GM03348 (cell line): ENCODE measurements at regions not wholly inside any gene's neighbourhood (a gene's known extent, or its start where the extent isn't known, plus 50 kb on each side); places are given as distances from the start of the nearest gene placed in this dataset.

Experiments used
- DNase-seq: peaks from one replicate; pipeline ENCODE4 v3.0.0; 2012; ENCODE audit warnings: low spot score

DNA sequence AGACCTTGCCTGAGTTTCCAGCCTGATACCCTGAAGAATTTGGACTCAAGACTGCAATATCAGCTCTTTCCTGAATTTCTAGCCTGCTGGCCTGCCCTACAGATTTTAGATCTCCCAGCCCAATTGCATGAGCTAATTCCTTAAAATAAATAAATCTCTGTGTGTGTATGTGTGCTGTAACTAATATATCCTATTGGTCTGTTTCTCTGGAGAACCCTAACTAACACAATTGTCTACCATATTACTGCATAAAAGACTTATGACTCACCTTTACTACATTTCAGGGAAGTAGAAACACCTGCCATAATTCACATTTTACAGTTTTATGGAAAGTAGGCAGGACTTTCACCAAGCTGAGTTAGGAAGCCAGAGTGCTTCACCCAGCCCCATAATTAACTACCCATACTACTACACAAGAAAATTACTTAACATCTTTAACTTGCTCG lies 90.7 kb upstream of the BEND6 start:
- no peak for DNase-seq

DNA sequence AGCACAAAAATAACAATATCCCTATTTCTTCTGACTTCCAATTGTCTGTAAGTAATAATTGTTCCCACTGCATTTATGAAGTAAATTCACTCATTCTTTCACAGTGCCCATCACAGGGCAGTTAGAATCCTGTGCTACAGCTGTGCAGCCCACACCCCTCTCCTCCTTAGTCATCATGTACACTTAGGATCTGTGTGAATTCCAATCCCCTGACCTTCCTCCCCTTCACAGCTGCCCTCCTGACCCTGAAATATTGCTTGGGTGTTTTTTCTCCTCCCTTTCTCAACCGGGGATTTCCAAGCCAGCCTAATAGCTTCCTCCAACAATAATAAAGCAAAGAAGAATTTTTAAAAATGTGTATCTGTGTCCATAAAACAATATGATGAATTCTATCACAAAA lies 91.5 kb upstream of the BEND6 start:
- peak; percentile 62 for DNase-seq

DNA sequence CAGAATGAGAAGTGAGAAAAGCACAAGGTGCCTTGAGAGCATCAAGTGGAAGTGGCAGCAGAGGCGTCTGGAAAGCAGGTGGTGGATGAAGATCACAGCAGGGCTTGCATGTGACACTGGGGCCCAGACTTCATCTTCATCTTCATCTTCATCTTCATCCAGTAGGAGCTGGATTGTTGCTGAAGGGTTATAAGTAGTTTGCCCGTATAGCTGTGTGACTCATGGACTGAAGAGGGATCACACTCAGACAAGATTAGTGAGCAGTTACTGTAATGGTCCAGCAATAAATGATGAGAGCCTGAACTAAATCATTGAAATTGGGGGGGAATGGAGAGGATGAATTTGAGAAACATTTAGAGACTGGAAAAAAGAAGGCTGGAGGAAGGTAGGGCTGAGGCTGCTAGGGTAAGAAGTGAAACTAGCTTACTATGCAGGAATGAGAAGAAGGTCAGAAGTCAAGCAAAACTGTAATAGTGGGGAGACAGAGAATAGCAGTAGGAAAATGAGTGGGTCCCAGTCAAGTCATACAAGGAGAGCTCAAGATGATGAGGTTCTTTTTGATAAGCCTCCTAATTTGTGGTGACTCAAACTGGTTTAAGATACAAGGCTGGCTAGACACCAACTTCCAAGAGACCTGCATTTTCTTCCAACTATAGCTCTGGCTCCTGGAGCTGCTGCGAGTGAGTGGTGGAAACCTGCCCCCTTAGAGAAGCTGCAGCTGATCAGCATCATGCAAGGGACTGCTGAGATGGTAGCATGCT lies 92.3 kb upstream of the BEND6 start:
- no peak for DNase-seq

DNA sequence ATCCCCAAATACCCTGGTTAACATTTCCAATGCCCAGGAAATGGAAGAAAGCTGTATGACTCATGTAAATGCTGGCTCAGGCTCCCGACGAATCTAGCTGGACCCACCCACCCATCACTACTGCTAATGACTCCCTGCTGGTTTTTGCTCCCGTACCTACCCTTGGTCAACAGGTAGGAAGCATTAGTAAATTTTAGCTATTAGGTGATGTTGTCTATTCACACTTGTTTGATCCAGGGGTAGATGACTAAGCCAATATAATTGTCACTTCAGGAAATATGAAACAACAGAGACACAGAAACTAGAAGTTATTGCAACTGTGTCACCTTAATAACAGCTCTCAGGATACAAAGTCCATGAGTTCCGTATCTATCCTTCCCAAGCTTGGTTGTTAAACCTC lies 94.4 kb upstream of the BEND6 start:
- no peak for DNase-seq

DNA sequence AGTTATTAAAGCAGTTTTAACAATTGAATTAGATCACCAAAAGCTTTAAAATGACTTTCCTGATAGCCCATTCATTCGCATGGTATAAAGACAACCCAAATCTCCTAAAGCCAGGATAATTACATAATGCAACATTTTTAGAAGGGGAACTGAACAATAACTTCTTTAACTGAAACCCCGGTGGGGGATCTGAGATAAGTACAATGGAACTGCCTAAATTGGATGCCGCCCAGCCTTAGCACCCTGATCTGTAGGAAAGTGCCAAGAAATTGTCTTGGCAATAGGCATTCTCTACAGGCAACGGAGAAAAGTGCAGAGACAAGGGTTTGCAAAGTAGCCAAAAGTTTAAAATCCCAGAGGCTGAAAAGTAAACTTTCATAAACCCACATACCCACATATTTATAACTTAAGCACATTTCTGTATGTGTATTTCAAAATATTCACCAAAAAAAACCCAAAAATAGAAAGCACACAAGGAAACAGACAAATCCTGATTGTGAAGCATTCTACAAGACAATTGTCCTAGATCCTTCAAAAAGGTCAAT lies 98.8 kb upstream of the BEND6 start:
- DNase-seq: no peak

DNA sequence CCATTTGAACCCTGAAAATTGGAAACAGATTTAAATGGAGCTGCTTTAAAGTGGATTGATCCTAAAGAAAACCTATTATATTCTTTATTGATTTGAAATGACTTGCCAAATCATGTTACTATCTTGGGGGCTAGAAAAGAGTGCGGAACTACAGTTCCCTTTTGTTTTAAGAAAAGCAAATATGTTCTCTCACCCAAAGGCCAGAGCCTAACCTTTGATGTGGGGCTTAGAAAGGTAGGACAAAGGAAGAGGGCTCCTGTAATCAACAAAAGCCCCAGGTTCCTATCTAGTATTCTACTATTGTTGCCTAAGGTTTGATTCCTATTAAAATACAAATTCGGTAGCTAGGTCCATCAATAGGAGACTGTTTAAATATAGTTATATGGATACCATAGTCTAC lies 100.8 kb upstream of the BEND6 start:
- no peak for DNase-seq

DNA sequence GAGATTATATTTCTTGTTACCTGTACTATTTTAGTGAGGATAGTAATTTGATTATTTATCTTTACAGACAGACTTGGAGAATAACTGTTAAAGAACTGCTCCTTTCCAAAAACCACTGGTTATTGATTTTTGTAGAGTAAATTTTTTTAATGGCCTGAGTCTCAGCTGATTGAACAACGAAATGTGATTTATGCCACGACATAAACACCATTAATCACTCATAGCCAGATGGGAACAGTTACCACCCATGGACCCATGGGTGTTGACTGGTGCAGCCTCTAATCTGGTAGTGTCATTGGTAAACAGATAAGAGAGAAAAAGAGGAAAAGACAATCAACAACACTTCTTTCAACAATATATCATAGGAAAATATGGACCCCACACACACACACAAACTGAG lies 101.4 kb upstream of the BEND6 start:
- no peak for DNase-seq

DNA sequence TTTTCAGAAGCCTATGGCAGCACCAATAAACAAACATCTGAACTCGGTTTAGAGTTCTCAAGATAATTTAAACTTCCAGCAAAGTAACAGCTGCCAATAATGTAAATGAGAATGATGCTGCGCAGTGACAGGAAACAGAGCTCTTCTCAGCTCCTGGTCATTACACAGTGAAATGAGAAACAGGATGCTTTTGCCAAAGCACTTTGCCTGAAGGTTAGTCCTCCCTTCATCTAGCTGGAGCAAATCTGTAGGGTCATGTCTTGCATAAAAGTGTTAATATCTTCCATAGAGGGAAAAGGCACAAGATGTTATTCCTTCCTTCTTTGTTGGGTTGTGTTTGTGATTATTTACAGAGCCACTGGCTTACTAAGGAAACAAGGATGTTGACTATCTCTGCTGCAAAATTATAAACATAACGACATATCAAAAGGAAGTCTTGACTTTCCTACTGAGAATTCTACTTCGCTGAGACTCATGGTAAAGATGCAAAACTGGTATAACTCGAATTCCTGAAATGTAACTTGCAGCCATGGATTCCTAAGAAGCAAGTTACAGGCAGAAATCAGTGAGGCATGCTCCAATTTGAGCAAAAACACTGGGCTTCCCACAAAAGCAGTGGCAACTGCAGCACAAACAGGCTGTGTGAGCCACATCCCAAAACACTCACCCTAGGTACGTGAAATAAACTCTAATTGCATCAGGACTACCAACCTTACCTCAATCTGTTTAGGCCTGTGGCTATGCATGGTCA lies 102.5 kb upstream of the BEND6 start:
- no peak for DNase-seq

DNA sequence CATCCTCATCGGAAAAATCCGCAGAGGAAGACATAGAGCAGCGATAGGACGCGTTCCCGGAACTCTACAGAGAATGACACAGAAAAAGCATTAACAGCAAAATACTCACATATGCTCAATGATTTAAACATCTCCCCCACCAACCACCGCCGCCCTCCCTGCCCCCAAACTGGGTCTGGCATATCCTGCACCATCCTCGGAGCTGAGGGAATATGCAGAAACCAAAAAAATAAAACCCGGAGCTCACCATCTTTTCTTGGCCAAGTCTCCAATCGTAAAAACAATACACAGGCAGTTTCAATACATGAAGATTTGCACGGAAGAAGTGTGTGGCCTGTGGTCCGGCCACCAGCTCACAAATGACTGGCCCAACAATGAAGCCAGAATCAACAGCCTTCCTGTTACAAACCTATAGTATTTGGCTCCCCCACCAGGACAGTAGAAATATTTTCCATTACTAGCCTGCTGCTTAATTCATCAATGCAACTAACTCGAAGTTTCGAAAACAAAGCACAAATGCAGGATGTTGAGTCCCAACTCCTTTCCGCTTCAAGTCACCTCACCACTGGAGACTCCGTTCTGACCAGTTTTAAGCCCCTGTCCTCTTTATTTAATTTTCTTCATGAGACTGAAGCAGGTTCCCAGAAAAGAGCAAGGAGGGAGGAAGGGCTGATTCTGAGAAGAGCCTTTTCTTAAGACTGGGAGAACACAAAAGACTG lies 103.2 kb upstream of the BEND6 start:
- peak; percentile 75 for DNase-seq

DNA sequence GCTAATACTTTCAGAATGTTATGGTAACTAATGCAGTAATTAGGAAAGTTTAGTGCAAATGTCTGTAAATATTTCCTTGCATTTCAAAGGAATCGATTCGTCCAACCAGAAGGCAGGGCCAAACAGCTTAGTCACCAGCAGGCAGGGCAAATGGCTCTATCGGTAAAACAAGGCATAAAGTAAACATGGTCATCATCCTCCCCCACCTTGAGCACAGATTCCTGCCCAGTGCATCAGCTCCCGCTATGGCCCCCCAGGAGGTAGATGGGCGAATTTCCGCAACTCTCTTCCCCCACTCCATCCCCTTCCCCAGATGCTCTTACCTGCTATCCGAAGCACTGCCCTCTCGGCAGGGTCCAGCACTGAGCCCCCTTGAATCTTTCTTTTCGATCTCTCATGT lies 103.8 kb upstream of the BEND6 start:
- DNase-seq: peak; percentile 43

DNA sequence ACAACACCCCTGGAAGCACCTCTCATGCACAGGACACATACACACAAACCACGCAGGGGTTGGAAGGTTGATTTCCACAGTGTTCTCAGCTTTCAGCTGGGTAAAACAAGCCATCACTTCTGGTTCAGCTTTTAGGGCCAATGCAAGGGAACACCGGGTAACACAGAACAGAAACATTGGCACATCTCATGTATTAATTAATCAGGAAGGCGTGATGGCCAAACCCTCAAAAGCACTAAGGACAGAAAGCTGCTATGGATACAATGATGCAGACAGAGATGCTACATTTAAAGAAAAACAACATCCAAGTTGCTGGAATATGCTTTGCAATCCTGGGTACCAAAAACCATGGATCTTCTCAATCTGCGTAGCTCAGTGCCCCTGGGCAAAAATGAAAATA lies 104.3 kb upstream of the BEND6 start:
- DNase-seq: no peak

DNA sequence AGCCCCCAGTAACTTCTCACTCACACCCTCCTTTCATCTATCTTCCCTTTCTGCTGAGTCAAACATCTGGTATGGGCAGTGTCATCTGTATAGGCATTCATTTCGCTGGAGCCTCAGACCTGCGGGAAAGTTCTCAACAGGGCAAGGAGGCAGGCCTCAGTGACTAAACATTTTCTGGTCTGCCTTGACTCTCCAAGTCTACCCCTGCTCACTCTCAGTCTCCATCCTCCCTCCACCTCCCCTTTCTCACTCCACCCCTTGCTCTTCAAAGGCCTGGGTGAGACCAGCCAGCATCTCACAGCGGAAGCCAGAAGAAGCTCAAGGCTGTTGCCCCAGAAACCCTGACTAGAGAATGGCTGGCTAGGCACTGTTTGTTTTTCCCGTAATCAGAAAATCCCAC lies 105.0 kb upstream of the BEND6 start:
- DNase-seq: no peak

DNA sequence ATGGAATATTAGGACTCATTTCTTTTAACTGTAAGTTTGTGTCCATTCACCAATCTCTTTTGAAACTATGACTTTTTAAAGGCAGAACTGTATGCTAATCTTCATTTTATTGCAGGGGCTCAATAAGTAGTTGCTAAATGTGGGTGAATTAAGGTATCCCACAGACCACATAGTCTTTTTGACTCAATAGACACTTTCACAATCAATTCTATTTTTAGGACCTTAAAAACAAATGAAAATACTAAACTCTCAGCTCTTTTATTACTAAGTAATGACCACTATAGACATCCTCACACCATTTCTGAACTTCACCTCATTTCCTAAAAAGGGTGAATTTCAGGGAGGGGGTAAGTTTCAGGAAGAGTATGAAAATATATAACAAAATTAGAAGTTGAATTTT lies 106.8 kb upstream of the BEND6 start:
- no peak for DNase-seq

DNA sequence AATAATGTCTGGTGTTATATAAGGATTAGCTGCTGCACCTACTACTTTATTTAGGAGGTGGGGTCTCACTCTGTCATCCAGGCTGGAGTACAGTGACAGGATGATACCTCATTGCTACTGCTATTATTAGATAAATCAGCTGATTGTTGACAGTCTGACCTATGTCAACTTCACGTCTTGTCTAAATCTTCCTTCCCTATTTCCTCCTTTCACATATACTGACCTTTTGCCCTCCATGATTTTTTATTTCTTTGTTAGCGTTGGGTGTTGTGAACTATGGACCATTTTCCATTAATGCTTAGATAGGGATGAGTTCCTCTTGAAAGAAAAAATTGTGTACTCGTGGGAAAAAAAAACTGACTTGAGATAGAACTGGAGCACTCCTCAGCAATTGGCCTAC lies 109.9 kb upstream of the BEND6 start:
- no peak for DNase-seq

DNA sequence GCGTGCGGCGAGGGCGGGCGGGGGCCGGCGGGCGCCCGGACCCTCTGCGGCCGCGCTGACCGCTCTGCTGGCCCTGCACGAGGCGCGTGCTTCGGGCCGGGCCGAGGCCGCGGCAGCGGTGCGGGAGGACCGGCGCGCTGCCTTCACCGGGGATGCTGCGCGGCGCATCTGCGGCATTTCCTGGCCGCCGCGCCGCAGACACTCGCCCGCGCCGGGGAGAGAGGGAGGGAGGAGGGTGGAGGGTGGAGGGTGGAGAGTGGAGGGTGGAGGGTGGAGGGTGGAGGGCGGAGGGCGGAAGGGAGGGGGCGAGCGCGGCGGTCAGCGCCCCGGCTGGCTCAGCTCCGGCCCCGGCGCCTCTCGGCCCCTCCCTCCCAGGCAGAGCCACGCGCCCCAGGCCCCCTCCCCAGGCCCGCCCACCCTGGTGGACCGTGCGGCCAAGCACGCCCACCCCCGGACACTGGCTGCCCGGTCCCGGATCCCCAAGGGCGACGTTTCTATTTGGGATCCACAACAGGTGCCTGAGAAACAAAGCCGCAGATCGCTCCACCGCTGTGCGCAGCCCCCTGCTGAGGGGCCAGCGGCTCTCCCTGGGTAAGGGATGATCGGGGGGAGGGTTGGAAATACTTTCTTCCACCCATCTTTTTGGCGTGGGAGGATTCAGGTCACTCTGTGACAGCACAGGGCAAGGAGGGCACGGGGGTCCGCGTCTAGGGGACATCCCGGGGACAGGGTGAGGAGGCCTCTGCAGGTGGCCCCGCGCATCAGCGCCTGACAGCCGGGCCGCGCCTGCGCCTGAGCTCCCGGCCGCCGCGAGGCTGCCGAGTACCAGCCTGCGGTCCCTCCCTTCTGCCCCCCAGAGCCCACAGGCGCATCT lies 111.2 kb upstream of the BEND6 start:
- peak; percentile 82 for DNase-seq

DNA sequence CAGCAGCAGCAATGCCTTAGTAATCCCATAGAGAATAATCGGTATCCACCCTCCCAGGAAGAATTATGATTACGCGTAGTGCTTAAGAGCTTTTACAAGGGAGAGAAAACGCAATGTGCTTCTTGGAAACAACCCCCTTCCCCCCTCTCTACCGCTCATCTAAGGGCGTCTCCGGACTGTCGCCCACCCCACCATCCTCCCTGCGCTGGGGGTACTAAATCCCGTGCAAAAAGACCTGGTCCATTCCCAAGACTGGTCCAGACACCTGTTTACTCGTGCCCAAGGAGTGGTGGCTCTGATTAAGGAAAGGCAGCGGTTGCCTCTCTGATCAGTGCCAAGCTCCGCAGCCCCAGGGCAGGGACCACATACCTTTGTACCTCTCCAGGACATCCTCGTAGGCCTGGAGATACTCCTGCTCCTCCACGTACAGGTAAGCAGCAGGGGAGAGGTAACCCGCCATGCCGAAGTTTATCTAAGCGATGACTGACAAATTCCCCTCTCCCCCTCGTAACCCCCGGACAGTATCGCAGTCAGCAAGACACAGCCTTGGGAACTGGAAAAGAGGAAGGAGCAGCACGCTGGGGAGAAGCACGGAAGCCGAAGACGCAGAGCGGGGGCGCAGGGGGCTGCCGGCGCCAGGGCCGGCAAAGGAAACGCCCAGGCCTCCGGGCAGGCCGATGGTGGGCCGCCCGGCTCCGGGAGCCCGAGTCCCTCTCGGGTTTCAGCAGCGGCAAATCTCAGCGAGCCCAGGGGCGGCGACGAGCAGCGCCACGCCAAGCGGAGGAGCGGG lies 112.0 kb upstream of the BEND6 start:
- peak; percentile 65 for DNase-seq

DNA sequence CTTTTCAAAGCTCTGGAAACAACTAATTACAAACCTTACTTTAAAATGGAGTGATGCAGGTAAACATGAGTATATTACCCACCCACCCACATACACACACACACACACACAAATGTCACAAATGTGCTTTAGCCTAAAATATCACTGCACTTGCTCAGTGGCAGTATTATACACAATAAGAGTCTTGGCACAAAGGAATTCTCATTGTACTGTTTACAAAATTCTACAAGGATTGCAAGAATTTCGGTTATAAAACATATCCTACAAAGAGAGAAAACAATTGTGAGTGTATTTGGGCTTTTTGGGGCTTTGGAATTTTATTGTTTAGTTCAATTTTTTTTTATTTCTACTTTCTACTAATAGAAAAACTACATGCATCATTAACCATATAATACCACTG lies 113.2 kb upstream of the BEND6 start:
- DNase-seq: no peak

DNA sequence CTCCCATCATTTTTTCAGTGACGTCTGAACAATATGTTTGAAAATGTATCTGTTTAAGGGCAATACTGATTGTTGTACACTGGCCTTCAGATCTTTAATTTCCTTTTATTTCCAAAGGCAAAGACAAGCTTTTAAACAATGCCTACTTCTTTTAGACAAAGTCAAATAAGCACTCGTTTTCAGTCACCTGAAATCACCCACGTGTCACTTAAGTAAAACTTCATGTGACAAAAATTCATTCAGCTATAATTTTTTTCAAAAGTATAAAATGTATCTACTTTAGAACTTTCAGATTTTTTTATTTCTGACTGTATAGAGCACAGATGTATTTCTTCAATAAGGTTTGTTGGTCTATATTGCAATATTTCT lies 113.5 kb upstream of the BEND6 start:
- DNase-seq: no peak

DNA sequence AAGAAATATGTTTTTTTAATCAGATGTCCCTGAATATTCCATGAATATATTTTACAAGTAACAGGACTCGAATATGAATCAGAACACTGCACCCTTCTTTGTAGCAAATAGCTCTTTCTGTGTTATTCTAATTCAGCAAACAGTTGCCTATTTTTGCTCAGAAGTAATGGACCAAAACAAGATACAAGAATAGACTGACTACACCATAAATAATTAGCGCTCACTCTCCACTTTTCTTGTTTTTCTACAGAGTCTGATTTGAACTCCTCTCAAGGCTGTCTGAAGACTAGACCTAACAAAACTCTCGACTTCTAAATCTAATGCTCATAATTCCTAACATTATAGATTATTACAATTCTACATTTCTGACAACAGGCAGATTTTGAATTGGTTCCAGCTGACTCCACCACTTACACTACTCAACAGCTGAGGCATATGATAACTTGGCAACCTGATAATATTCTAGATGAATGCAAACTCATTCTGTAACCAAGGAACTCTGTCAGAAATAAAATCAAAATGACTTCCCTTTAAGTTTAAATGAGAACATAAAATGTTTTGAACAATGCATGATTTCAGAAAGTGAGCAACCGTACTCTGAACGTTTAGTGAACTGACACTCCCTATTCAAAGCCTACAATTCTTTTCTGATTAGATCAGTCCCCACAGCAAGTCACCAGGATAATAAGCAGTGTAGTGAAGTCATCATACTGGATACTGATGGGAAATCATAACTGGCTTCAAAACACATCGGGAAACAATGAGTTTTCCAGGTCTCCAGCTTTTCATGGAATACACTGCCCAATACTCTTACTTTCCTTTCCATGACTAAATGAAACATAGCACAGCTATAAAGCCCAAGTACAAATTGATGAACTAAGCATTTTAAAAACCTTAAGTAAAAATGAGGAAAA lies 114.2 kb upstream of the BEND6 start:
- peak; percentile 58 for DNase-seq
